Activated CD8-positive, alpha-beta T cell treated with anti-CD3 and anti-CD28 coated beads for 36 hours (primary cell): ENCODE measurements at regions not wholly inside any gene's neighbourhood (a gene's known extent, or its start where the extent isn't known, plus 50 kb on each side); places are given as distances from the start of the nearest gene placed in this dataset.

Experiments used
- ATAC-seq: fragments of 200-7000 bp; cut with Tn5 transposase; one replicate; pipeline ENCODE4 v1.10.0; 2021; ENCODE audit warnings: mild to moderate bottlenecking, moderate library complexity
- CTCF ChIA-PET: fragments of 350-600 bp; sonication (Branson Sonifier 250); formaldehyde crosslinking; loops from one replicate; lab custom pipeline; 2021; ENCODE audit warnings: antibody characterized with exemption; lab: Charles Lee
- POLR2A ChIA-PET: fragments of 350-600 bp; sonication (Branson Sonifier 250); formaldehyde crosslinking; loops from one replicate; lab custom pipeline; 2021; ENCODE audit warnings: antibody characterized with exemption; lab: Charles Lee
- DNase-seq: peaks from one replicate; pipeline ENCODE4 v3.0.0-alpha.2; 2020
- H3K27ac Mint-ChIP-seq: one replicate; pipeline ENCODE4 v1.8.0; 2021; ENCODE audit warnings: mild to moderate bottlenecking, mixed read lengths
- H3K27me3 Mint-ChIP-seq: one replicate; pipeline ENCODE4 v1.8.0; 2021; ENCODE audit warnings: mixed read lengths
- H3K36me3 Mint-ChIP-seq: one replicate; pipeline ENCODE4 v1.8.0; 2021; ENCODE audit warnings: low read depth, mixed read lengths
- H3K4me1 Mint-ChIP-seq: one replicate; pipeline ENCODE4 v1.8.0; 2021; ENCODE audit warnings: low read depth, mixed read lengths
- H3K4me3 Mint-ChIP-seq: one replicate; pipeline ENCODE4 v1.8.0; 2021; ENCODE audit warnings: mild to moderate bottlenecking, moderate library complexity, mixed read lengths
- H3K9me3 Mint-ChIP-seq: one replicate; pipeline ENCODE4 v1.8.0; 2021; ENCODE audit warnings: mixed read lengths
- CTCF ChIP-seq: fragments of 200-600 bp; IDR thresholded peaks from one replicate; pipeline ENCODE4 v1.8.0; 2022; ENCODE audit warnings: antibody characterized with exemption, mild to moderate bottlenecking
- intact Hi-C: fragments of 100-400 bp; cut with micrococcal nuclease; formaldehyde crosslinking; loops from one replicate; pipeline ENCODE4 v1.10.0; 2022

GRCh38 chr2:156702541-156702940, 266.4 kb downstream of the GPD2 start:
- Mint-ChIP-seq H3K27ac (no peak overlapping the region), H3K36me3 (no peaks in the 10 kb centered on the region), H3K27me3 (peaks cover 5% of the 10 kb centered on the region), H3K9me3 (no peaks in the 10 kb centered on the region), H3K4me3 (no peak overlapping the region), H3K4me1 (no peaks in the 10 kb centered on the region)
- DNase-seq (no peak), ATAC-seq (no peak)
- TF ChIP-seq CTCF, result no peak
- POLR2A ChIA-PET, result no interaction called here
- intact Hi-C loops, result no loop called here
- CTCF ChIA-PET, result no interaction called here

DNA sequence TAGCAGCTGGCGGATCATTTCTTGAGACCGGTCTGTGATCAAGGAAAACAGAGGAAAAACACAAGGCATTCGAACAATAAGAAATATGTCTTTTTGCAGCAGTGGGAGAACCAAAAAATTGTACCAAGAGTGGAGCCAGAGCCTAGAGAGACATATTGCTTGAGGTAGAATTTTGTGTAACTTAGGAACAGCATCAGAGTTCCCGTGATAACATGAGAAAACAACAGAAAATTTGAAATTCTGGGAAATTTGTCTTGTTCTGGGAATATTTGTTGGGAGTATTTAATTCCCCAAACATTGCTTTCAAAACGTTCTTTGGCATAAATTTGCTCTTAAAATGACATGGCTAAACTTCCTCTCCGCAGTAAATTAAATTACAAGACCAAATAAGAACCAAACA, 267.5 kb downstream of the GPD2 start:
- no peak for ATAC-seq
- Mint-ChIP-seq H3K4me1 (no peaks in the 10 kb centered on the region), H3K9me3 (no peaks in the 10 kb centered on the region), H3K36me3 (no peaks in the 10 kb centered on the region), H3K27me3 (peaks cover 5% of the 10 kb centered on the region), H3K4me3 (no peak overlapping the region), H3K27ac (no peak overlapping the region)
- DNase-seq, result no peak
- CTCF ChIA-PET, result no interaction called here
- POLR2A ChIA-PET, result no interaction called here
- intact Hi-C loops, result no loop called here
- no peak for TF ChIP-seq CTCF

DNA sequence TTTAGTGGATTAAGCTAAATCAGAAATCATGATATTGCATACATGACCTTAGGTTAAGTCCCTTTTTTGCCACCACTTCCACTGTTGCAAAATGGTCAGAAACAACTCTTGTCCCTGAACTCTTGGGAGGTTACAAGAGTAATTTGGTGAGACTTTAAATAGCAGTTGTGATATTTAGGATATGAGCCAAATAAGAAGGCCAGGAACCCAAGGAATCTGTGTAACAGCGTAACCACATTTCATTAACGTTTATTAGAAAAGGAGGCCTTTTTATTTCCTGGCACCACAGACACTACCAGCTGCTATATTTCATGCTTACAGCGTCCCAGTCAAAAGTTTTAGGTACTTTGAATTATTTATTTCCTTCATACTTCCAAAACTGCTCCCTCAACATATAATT, 268.0 kb downstream of the GPD2 start:
- DNase-seq (no peak), ATAC-seq (no peak)
- Mint-ChIP-seq H3K9me3 (no peaks in the 10 kb centered on the region), H3K27me3 (peaks cover 5% of the 10 kb centered on the region), H3K4me1 (no peaks in the 10 kb centered on the region), H3K36me3 (no peaks in the 10 kb centered on the region), H3K4me3 (no peak overlapping the region), H3K27ac (no peak overlapping the region)
- no peak for TF ChIP-seq CTCF
- ChIA-PET CTCF (no interaction called here), POLR2A (no interaction called here)
- intact Hi-C loops, result no loop called here

DNA sequence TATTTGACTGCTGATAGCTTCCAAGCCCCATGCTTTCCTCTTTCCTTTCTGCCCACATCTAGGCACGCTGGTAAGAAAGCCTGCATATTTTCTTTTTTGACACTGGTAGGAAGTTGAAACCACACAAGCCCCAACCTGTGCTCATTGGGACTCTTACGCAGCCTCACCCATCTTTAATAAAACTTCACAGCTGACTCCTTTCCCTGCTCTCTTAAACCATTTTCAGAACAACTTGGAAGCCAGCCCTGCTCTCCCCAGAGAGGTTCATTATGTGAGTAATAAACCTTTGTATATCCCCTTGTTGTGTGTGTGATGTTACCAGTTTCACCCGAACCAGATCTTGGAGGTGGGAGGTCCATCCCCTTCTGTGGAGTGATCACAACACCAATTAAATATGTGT, 268.4 kb downstream of the GPD2 start:
- no peak overlapping the region for H3K4me3 Mint-ChIP-seq
- intact Hi-C loops, result no loop called here
- no peaks in the 10 kb centered on the region for H3K9me3 Mint-ChIP-seq
- no peak for TF ChIP-seq CTCF
- no peak overlapping the region for H3K27ac Mint-ChIP-seq
- DNase-seq (no peak), ATAC-seq (no peak)
- H3K4me1 Mint-ChIP-seq, result no peaks in the 10 kb centered on the region
- POLR2A ChIA-PET, result no interaction called here
- H3K36me3 Mint-ChIP-seq, result no peaks in the 10 kb centered on the region
- H3K27me3 Mint-ChIP-seq, result peaks cover 4% of the 10 kb centered on the region
- CTCF ChIA-PET, result no interaction called here

DNA sequence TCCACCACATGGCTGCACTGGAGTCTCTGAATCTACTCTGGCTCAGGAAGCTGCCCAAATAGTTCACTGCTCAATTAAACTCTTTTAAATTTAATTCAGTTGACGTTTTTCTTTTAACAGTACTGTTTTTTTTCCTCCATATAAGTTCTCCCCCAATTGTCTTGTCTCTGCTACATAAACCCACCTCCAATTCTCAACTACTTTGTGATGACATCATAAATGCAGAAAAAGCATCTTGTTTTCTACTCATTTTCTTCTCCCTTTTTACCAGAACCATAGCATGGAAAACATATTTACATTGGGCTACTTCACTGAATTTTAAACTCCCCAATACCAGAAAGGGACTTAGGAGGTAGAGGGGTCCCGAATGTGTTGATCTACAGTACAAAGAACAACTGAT, 270.4 kb downstream of the GPD2 start:
- no peak overlapping the region for H3K27ac Mint-ChIP-seq
- ChIA-PET POLR2A (no interaction called here), CTCF (no interaction called here)
- no peaks in the 10 kb centered on the region for H3K36me3 Mint-ChIP-seq
- ATAC-seq (no peak), DNase-seq (no peak)
- H3K27me3 Mint-ChIP-seq, result peaks cover 4% of the 10 kb centered on the region
- TF ChIP-seq CTCF, result no peak
- H3K4me3 Mint-ChIP-seq, result no peak overlapping the region
- no peaks in the 10 kb centered on the region for H3K9me3 Mint-ChIP-seq
- intact Hi-C loops, result no loop called here
- H3K4me1 Mint-ChIP-seq, result no peaks in the 10 kb centered on the region
